ENCODE measurements at regions not wholly inside any gene's neighbourhood (a gene's known extent, or its start where the extent isn't known, plus 50 kb on each side); places are given as distances from the start of the nearest gene placed in this dataset.

DNA sequence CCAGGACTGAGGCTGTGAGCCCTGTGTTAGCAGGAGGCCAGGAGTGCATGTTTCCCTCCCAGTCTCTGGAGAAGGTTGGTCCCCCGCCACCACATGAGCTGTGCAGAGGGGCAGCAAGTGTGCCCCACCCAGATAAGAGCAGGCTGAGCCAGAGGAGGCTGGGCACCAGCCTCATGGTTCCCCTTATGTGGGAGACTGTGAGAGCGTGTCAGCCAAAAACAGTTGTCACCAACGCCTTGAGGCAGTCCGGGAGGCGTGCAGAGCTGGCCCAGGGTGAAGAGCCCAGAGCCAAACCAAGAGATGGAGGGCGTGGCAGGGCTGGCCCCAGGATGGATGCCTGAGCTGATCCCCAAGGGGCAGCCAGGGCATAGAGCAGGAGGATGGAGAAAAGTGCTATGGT, 128.7 kb upstream of the GLI2 start:
- no peak for DNase-seq (ENCODE audit: low read depth)

DNA sequence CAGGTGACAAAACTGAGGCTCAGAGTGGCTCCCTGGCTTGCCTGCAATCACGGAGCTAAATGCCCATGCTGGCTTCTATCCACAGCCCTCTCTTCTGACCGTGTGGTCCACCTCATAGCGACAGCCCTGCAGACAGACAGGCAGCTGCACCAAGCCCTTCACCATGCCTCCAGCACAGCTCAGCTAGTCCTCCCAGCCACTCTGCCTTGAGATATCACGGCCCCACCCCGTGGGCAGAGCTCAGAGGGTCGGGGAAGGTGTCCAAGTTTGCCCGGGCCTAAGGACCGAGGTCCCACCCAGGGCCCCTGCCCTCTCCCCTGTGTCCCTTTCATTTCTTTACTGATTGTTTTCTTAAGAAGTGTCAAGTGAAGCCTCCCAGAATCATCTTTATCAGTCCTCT, 128.2 kb upstream of the GLI2 start:
- DNase-seq (ENCODE audit: low read depth), result no peak

DNA sequence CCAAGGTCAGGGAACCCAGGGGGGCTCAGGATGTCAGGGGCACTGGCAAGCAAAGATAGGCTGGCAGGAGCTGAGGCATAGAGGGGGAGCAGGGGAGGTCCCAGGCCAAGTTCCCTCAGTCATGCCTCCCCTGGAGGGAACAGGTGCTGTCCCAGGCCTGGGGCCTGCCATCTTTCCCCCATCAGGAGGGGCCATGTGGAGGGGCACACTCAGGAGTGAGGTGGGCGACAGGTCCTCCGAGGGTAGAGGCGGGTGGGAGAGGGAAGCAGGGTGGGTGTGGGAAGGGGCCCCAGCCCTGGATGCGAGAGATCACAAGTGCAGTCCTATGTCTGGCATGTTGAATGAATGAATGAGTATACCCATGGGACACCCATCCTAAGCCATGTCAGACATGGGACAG, 127.7 kb upstream of the GLI2 start:
- no peak for DNase-seq (ENCODE audit: low read depth)

DNA sequence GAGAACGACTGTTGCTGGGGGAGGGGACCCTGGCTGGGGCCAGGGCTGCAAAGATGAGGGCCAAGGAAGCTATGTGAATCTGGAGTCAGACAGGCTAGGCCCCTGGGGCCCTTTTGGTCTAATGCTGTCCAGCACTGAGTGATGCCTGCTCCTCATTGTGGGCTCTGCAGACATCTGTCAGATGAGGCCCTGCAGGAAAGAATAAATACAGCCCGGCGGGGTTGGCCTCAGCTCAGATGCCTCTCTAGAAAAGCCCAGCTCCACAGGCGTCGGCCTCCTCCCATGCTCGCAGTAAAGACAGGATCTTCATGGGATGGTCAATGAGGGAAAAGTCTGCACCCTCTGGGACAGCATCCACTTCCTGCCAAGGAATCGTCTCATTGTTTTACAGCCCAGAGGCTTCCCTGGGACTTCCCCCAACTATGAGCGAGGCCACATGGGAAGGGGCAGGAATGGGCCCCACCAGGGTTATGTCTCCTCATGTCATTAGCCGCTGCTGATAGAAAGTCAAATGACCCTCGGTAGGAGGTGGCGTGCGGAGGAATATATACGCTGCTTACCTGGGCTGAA, 125.8 kb upstream of the GLI2 start:
- DNase-seq (ENCODE audit: low read depth), result no peak

DNA sequence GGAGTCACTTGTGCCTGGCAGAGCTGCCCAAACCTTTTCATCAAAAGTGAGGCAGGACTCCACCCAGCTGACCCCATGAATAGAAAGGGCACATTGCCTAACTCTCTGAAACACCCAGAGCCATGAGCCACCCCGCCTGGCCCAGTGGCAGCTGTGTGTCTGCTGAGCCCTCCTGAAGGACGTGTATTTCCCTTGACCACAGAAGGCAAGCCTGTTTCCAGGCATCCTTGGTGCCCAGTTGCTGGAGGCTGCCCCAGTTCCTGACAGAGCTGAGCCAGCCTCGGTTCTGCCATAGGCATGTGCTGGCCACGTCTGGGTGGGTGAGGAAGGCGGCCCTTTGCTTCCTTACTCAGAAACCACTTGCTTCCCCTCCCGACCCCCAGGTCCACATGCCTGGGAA, 124.7 kb upstream of the GLI2 start:
- DNase-seq (ENCODE audit: low read depth), result no peak

DNA sequence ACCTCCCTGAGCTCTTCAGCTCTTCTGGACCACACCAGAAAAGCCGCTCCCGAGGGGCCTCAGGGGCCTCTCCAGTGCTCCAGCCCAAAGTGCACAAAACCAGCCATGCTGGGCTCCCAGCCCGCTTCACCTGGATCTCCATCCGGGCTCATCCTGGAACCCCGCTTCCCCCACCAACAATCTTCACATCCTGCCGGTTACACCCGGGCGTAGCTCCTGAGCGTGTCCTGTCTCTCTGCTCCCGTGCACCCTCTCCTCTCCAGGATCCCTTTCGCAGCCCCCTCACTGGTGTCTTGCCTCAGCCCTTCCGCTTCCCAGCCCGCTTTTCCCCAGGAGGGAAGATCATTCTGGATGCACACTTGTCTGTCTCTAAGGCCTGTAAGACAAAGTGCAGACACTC, 123.7 kb upstream of the GLI2 start:
- DNase-seq (ENCODE audit: low read depth), result no peak

DNA sequence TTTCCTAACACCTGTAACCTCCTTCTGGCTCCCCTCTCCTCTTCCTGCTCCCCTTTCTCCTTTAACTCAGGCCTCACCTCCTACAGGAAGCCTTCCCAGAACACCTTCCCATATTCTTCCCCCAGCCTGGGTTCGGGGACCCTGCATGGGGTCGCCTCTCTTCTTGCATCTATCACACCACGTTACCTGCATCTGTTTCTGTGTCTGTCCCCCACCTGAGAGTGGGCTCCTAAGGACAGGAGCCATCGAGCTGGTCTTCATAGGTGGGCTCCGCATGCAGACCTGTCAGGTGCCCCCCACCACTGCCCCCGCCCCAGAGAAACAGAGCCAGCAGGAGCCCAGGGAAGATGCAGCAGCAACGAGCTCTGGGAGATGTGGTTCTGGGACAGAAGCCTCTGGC, 123.2 kb upstream of the GLI2 start:
- DNase-seq (ENCODE audit: low read depth), result no peak

DNA sequence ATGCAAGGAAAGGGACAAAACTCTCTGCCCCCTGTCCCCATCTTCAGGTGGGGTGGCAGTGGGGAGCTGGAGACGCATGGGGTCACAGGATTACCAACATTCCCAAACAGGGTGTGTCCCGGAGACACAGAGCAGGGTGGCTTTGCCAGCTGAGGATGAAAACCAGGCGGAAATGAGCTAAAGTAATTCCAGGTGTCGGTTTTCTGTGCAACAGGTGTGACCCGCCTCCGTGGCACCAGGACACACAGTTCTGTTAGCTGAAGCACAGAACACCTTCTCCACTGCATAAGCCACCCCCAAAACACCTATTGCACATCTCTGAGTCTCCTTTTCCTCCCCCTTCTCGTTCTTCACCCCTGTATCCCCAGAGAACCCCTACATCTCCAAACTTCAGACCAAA, 122.7 kb upstream of the GLI2 start:
- no peak for DNase-seq (ENCODE audit: low read depth)

DNA sequence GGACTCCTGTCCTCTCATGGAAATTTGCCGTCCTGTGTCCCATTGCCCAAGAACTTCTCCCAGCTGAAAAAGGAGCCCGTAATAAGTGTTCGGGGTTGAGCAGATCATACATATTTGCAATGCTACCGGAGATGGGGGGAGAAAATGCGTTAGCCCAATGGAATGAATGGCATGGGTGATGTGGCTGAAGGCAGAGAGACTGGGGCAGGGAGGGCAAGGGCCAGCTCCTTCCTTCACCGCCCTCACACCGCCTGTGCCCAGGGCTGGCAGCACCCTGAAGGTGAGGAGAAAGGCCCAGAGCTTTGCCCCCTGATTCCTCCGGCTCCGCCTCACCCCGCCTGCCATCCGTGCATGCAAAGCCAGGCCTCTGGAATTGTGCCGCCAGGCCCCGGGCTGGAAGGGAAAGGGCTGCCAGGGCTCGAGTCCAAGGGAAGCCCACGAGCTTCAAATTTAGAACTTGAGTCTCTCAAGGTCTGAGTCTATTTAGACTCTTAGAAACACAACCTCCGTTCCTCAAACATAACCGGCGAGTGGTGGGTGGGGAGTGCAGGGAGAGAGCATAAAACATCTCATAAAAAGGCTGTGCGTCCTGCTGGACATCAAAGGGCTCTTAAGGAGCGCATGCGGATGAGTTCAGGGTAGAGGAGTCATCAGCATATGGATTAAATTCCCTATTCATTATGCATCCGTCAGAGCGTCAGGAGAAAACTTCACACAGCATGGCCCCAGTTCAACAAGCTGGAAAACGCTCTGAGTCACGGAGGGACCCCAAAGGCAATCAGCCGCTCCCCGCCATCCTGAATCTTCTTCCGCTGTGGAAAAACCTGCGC, 121.7 kb upstream of the GLI2 start:
- DNase-seq (ENCODE audit: low read depth), result peak; percentile 86

DNA sequence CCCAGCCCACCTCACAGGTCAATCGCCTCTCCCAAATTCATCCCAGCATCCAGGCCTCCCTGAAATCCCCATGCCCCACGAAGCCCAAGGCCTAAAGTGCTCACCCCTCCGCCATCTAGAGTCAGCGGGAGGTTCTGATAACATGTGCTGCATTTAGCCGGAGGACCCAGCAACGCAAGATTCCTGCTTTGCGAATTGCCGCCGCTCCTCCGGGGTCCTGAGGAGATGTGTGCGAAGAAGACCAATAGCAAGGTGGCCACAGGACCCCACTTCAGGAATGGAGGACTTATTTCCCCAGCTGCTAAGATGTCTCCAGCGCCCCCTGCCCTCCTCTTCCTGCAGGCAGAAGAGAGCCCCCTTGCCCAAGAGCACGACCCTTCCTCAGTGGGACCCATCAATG, 120.8 kb upstream of the GLI2 start:
- DNase-seq (ENCODE audit: low read depth), result no peak

DNA sequence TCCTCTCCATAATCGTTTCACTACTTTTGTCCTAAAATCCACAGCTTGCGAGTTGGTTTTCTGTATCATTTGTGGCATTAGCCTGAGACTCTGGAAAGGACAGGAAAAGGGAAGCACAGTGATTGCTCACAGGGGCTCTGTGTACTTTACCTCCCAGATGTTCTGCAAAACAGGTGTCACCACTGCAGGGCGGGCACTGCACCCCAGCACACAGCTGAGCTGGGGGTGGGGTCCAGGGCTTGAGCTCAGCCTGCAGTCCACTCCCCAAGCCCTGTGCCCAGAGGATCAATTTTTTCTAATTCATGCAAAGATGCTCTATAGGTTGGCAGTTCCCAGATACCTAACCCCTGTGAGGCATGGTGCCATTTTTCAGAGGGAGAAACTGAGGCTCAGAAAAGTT, 119.4 kb upstream of the GLI2 start:
- DNase-seq (ENCODE audit: low read depth), result no peak

DNA sequence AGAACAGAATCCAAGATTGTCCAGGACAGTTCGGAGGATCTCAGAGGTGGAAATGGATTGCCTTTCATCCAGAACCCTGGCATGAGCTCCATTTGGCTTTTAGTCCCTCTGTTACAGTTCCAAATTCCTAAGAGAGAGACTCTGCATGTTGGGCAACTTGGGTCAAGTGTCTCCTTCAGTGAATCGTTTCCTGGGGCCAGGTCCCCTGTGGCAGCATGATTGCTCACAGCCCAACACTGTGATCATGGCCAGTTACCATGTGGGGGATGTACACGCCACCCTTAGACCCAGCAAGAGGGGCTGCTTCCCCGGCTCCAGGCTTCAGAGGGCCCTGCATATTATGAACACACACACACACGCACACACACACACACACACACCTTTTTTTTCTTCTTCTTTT, 118.6 kb upstream of the GLI2 start:
- no peak for DNase-seq (ENCODE audit: low read depth)

DNA sequence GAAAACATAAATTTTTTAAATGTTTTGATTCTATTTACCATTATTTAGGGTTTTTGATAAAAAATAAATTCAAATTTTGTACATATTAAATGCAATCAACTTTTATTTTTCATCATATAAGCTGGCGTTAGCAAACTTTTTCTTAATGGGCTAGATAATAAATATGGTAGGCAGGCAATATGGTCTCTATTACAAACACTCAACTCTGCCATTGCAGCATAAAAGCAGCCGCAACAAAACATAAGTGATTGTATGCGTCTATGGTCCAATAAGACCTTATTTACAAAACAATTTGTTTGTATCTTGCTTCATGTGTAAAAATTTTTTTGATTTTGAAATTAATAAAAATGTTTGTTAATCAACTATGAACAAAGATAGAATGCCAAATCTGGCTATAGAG, 116.8 kb upstream of the GLI2 start:
- DNase-seq (ENCODE audit: low read depth), result no peak

DNA sequence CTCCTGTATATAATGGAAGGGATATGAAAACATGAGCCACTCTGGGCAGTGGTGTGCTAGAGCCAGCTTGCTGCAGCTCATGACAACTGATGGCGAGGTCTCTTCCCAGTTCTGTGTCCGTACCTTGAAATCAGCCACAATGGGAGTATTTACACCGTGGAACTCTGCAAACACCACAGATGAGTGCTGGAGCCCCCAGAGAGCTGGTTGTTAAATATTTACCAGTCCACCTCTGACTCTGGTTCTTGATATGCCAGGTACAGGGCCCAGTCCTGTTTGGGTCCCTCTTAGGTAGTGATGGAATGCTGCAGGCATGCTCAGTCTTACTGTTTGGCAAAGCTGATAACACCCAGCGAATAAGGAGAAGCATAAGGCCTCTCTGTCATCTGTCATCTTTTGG, 116.1 kb upstream of the GLI2 start:
- no peak for DNase-seq (ENCODE audit: low read depth)

DNA sequence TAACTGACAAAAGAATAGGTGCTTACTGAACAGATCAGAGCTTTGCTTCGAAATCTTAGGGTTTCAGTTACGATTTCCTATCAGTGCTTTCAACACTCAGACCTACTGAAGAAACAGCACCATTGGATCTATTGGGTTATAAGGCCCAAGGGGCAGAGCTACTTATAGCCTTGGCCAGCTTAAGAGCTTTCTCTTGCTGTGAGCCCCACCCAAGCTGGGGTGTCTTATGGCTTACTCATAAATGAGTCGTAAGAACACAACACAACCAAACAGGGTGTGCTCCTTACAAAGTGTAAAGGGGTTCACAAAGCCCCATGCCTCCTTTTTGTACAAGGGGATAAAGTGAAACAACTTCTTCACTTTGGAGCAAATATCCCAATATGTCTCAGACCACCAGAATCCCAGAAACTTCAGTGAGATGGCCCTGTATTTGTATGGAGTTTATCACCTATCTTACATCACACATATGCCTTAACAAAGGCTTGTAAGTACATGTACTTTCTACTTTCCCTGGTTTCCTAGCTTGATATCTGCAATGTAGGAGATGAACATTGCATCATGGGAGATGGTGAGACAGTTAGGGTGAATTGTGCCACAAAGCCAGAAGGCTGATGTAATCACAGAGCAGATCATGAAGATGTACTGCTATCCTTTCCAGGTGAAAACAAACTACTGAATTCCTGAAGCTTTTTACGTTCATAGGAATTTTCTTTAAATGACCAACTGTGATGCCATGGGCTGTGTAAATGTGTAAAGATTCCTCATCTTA, 115.5 kb upstream of the GLI2 start:
- DNase-seq (ENCODE audit: low read depth), result peak; percentile 44

DNA sequence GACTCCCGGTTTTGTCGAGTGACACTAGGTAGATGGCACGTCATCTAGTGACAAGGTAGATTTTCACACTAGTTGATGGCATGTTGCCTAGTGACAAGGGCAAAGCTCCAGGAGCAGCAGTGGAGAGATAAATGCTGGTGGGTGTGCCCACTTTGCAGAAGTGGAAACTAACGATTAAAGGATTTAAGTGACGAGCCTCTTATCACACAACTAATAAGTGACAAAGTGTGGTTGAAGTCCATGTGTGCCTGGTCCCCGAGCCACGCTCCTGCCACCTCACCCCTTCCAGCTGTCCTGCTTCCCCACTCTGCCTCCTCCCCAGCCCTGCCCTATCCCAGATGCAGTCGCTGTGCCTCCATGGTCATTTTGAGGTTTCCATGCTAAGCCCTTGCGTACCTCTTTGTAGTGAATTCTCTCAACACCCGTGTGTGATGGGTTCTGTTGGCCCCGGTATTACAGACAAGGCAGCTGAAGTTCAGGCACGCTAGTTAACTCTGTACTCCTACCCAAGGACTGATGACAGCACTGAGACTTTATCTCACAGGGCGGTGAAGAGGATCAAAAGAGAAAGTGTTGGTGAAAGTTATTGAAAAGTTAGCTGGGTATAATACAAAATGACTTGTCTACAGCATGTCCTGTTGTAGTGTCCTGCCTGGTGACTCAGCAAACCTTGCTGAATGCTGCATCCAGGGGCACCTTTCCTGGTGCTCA, 113.4 kb upstream of the GLI2 start:
- no peak for DNase-seq (ENCODE audit: low read depth)

DNA sequence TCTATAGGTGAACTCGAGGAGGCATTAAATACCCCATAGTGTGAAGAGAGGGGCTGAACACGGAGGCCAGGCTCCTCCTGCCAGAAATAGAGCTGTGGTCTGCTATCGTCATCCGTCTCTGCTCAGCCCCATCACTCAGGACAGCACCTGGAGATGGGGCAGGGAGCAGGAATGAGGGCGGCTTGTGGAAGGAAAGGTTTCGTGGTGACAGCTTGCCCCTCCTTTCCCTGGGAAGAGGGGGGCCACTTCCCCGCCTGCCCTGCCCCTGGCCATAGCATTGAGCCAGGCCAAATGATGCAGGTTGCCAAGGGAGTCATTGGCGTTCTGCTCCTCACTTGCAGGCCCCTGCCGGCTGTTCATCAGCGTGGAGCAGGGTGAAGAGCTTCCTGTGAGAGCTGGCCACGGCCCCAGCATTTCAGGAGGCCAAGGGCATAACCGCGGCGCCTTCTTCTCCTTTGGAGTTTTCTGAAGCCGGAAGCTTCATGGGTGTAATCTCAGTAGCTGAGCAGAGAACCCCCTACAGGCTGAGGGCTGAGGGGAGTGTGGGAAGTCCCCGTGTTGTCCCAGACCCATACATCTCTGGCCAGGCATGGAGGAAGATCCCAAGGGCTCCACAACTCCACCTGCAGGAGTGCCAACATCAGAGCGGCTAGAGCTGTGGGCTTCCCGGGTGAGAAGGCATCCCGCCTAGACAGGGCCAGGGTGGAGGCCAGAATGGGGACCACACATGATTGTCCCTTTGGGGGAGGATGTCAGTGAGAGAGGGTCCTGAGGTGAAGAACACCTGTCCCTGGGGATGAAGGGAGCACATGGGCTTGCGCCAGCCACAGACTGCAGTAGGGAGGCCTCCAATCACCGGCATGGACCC, 112.5 kb upstream of the GLI2 start:
- no peak for DNase-seq (ENCODE audit: low read depth)

DNA sequence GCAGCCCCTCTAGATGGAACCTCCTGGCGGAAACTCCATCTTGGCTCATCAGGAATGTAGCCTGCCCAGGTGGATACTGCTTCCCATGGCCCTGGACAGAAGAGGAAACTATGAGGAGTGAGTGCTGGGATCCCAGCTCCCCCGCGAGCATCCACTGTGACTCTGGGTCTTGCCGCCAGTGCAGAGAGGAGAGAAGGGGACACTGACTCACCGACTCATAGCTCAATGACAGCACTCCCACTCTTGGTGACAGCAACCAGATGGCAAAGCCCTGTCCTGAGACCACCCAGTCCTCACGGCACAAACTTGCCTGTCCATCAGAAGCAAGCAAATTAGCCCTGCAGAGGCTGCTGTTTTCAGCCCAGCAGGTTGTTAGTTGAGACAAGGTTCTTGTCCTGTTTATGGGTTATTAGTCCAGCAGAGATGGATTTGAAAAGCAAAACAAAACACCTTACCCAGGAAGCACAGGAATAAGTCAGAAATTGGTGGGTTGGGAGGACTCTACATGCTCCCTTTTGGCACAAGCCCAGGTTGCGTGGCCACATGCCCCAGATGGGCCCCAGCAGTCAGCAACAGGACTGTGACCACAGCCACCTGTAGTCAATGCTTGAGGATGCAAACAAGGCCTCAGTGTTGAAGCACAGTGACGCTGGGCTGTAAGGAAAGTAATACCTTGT, 111.5 kb upstream of the GLI2 start:
- DNase-seq (ENCODE audit: low read depth), result no peak

DNA sequence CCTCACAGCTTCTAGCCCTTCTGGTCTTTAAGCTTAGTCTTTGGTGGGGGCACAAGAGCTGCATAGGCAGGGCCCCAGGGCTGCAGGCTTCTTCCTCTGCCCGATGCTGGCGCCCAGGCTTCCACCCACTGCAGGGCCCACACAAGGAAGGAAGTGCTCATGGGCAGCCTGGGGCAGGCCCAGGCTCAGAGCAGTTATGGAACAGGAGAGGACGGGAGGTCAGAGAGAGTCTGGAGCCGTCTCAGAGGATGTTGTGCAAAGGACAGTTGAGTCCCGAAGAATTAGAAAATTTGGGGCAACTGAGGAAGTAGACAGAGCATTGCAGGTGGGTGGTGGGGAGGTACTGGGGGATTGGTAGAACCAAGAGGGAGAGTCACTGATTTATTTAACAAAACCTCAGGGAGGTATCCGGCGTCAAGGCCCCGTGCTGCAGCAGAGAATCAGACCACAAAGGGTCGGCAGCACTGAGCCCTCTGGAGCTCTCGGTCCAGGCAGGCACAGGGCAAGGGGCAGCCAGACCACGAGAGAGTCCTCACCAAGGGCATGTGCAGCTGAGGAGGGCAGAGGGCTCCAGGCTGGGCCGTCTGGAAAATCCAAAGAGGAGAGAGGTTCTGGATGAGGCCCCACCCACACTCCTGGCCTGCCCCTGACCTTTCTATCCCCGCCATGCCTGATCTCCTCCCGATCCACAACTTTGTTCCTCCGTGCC, 110.8 kb upstream of the GLI2 start:
- no peak for DNase-seq (ENCODE audit: low read depth)

DNA sequence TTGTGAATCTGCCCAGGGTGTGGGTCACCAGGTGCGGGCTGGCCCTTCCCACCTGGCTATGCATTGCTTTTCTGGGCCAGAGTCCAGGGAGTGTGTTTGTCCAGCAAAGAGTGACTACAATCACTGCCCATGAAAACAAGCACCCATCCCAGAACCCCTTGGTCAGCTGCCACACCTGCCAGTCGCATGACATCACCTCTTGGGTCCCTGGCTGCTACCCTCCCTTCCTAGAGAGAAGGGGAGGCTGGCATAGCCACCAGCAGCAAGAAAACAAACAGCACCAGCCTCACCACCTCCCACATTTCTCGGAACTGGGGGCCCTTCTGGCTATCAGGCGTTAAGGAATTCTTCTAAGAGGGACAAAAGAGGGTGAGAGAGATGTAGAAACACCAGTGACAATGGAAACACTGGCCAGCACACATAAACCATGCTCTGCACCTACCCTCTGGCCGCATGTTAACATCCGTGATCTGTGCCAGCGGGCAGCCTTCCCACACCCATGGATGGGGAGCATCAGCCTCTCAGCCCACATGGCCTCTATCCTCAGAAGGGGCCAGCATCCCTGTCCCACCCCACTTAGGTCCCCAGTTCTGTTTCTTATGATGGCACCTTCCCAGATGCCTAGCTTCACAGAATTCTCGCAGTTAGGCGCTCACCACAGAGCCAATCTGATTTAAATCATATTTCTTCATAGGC, 109.7 kb upstream of the GLI2 start:
- no peak for DNase-seq (ENCODE audit: low read depth)
